OCI-LY3 (cell line): ENCODE measurements at regions not wholly inside any gene's neighbourhood (a gene's known extent, or its start where the extent isn't known, plus 50 kb on each side); places are given as distances from the start of the nearest gene placed in this dataset.

Source experiments
- CTCF ChIP-seq: fragments of 200-600, 300-600 bp; sonication (generic); IDR thresholded peaks from 2 replicates; pipeline ENCODE4 v1.5.1; 2014; ENCODE audit warnings: antibody characterized with exemption, low read length, low read depth
- EZH2phosphoT487 ChIP-seq: fragments of 200-600 bp; shearing (Covaris generic); IDR thresholded peaks from 2 replicates; pipeline ENCODE4 v1.6.1; 2018; ENCODE audit warnings: antibody characterized with exemption, mixed run types, low read depth

DNA sequence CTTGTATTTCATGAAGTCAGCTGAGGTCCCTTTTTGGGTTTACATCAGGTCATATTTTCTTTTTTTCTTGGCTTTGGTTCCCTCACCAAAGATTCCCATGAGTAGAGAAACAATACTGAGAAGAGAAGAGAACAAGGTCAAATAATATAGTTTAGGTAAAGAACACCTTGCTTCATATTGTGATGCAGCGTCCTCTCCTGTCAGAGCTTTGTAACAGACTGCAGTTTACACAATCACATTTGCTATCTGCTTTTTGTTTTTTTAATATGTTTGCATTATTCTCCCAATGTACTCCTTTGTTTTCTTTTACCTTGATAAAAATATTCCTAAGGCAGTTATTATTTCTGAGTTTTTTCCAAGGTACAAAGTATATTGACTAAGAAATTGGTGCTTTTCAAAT is 283.2 kb downstream of the SHOX2 start:
- TF ChIP-seq CTCF (no peak), EZH2phosphoT487 (no peak)
